OCI-LY1 (cell line): ENCODE measurements at regions not wholly inside any gene's neighbourhood (a gene's known extent, or its start where the extent isn't known, plus 50 kb on each side); places are given as distances from the start of the nearest gene placed in this dataset.

Experiments used
- H2AFZ ChIP-seq: fragments of 200-600 bp; sonication (generic), shearing (Covaris generic); 2 replicates; pipeline ENCODE4 v1.6.0; 2014; ENCODE audit warnings: antibody characterized with exemption, mild to moderate bottlenecking, low read length
- H3F3A ChIP-seq: fragments of 200-600 bp; sonication (generic), shearing (Covaris generic); 2 replicates; pipeline ENCODE4 v1.6.0; 2014; ENCODE audit warnings: mild to moderate bottlenecking, antibody characterized with exemption, low read length, moderate library complexity; ENCODE audit not compliant: insufficient read depth
- H3K27ac ChIP-seq: fragments of 200-600 bp; sonication (generic); 2 replicates; pipeline ENCODE4 v1.5.1; 2014; ENCODE audit warnings: low read length, mixed run types, mild to moderate bottlenecking, low read depth; ENCODE audit not compliant: poor library complexity, severe bottlenecking
- H3K27me3 ChIP-seq: fragments of 200-600 bp; sonication (generic); 2 replicates; pipeline ENCODE4 v1.6.0; 2014; ENCODE audit warnings: antibody characterized with exemption, mild to moderate bottlenecking, low read length, moderate library complexity; ENCODE audit not compliant: insufficient read depth
- H3K36me3 ChIP-seq: fragments of 200-600 bp; sonication (generic); 2 replicates; pipeline ENCODE4 v1.6.1; 2014; ENCODE audit warnings: mild to moderate bottlenecking, antibody characterized with exemption, low read length, moderate library complexity, mixed read lengths; ENCODE audit not compliant: insufficient read depth
- H3K4me1 ChIP-seq: fragments of 200-600 bp; sonication (generic); 2 replicates; pipeline ENCODE4 v1.5.1; 2014; ENCODE audit warnings: mild to moderate bottlenecking, low read length, moderate library complexity; ENCODE audit not compliant: insufficient read depth, severe bottlenecking
- H3K4me2 ChIP-seq: fragments of 200-600 bp; sonication (generic), shearing (Covaris generic); 2 replicates; pipeline ENCODE4 v1.6.1; 2014; ENCODE audit warnings: low read length
- H3K4me3 ChIP-seq: fragments of 200-600 bp; sonication (generic); 2 replicates; pipeline ENCODE4 v1.5.1; 2014; ENCODE audit warnings: low read length, low read depth, mild to moderate bottlenecking, mixed read lengths; ENCODE audit not compliant: poor library complexity, severe bottlenecking
- H3K79me2 ChIP-seq: fragments of 200-600 bp; shearing (Covaris generic); 2 replicates; pipeline ENCODE4 v1.6.1; 2016; ENCODE audit warnings: mixed run types, low read length, mixed read lengths; ENCODE audit not compliant: insufficient read depth
- H3K9ac ChIP-seq: fragments of 200-600 bp; sonication (generic), shearing (Covaris generic); 2 replicates; pipeline ENCODE4 v1.6.1; 2014; ENCODE audit warnings: mild to moderate bottlenecking, low read length, mixed read lengths
- H3K9me2 ChIP-seq: fragments of 200-600 bp; sonication (generic), shearing (Covaris generic); 2 replicates; pipeline ENCODE4 v1.6.1; 2014; ENCODE audit warnings: low read depth, mild to moderate bottlenecking, low read length, mixed read lengths
- H3K9me3 ChIP-seq: fragments of 200-600 bp; shearing (Covaris generic); 2 replicates; pipeline ENCODE4 v1.6.1; 2014; ENCODE audit warnings: low read length, mixed read lengths
- H4K20me1 ChIP-seq: fragments of 200-600 bp; sonication (generic), shearing (Covaris generic); 2 replicates; pipeline ENCODE4 v1.6.0; 2016; ENCODE audit warnings: mild to moderate bottlenecking, low read length; ENCODE audit not compliant: insufficient read depth
- CTCF ChIP-seq: fragments of 200-600 bp; sonication (generic), shearing (Covaris generic); IDR thresholded peaks from 2 replicates; pipeline ENCODE4 v1.5.1; 2017; ENCODE audit warnings: mild to moderate bottlenecking, antibody characterized with exemption, low read length, moderate library complexity, mixed read lengths
- EZH2 ChIP-seq: fragments of 200-600 bp; sonication (generic), shearing (Covaris generic); IDR thresholded peaks from 2 replicates; pipeline ENCODE4 v1.8.0; 2017; ENCODE audit warnings: borderline replicate concordance, mixed run types, mild to moderate bottlenecking, antibody characterized with exemption, low read length, moderate library complexity, mixed read lengths

DNA sequence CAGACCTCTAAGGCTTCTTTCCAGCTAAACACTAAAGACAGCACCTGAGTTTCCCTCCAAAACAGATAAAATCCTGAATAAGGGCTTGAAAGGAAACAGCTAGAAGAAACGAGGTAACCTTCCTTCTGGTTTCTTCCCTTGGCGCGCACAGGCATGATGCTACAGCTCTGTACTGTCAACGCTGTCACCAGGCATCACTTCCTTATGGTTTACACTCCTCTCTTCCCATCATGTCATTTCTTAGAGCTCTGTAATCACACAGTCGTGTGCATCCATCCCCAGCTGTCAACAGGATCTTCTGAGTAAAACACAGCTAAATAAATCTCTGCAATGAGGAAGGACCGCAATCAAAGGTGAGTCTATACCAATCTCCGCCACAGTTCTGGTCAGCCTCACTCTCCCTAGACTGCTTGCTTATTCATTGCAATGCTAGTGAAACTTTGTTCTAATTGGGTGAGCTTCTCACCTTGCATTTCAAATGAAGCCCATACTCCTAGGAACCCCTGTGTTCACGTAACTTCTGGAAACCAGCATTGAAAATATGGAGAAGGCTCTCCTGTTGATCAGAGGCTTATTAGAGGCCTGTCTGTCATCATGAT, 162.6 kb upstream of the DTNBP1 start:
- no peaks in the 10 kb centered on the region for H3K36me3 ChIP-seq
- no peaks in the 10 kb centered on the region for H3K9me2 ChIP-seq
- H3K4me1 ChIP-seq = no peaks in the 10 kb centered on the region
- TF ChIP-seq EZH2 = no peak
- TF ChIP-seq CTCF = no peak
- no peak overlapping the region for H3K4me3 ChIP-seq
- H3F3A ChIP-seq = no peaks in the 10 kb centered on the region
- H3K27ac ChIP-seq = no peak overlapping the region
- H3K4me2 ChIP-seq = no peak overlapping the region
- no peak overlapping the region for H2AFZ ChIP-seq
- H4K20me1 ChIP-seq = no peaks in the 10 kb centered on the region
- no peaks in the 10 kb centered on the region for H3K9me3 ChIP-seq
- H3K27me3 ChIP-seq = no peaks in the 10 kb centered on the region
- H3K79me2 ChIP-seq = no peaks in the 10 kb centered on the region
- no peak overlapping the region for H3K9ac ChIP-seq

- Histone ChIP-seq H3K9me3 (no peaks in the 10 kb centered on the region), H2AFZ (no peak overlapping the region), H3K79me2 (no peaks in the 10 kb centered on the region), H3K4me2 (no peak overlapping the region), H3K4me3 (no peak overlapping the region), H3K36me3 (no peaks in the 10 kb centered on the region), H3K4me1 (no peaks in the 10 kb centered on the region), H3K27me3 (no peaks in the 10 kb centered on the region), H3K9me2 (no peaks in the 10 kb centered on the region), H3F3A (no peaks in the 10 kb centered on the region), H4K20me1 (no peaks in the 10 kb centered on the region), H3K9ac (no peak overlapping the region), H3K27ac (no peak overlapping the region)
- TF ChIP-seq CTCF = no peak
- TF ChIP-seq EZH2 = no peak
These were observed 162.0 kb upstream of the DTNBP1 start for GRCh38 chr6:15824811-15825210.

DNA sequence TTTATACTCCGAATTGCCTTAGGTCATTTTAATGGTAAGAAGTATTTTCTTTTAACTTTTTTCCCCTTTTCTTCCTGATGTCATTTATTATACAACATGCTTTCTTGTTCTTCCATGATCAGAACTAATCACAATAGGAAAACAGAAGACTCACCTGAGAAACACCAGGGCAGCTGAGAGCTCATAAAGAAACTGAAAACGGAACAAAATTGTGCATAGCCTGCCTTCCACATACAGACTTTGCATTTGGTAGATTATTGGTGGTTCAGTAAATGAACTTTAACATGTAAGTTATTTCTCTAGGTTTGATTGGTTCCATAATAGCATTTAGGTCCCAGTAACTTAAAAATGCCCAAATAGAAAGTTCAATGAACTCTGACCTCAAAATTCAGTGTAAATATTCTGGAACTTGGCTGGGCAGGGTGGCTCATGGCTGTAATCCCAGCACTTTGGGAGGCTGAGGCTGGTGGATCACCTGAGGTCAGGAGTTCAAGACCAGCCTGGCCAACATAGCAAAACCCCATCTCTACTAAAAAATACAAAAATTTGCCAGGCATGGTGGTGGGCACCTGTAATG, 161.1 kb upstream of the DTNBP1 start:
- Histone ChIP-seq H3K4me1 (no peaks in the 10 kb centered on the region), H3F3A (no peaks in the 10 kb centered on the region), H3K36me3 (no peaks in the 10 kb centered on the region), H3K9me2 (no peaks in the 10 kb centered on the region), H3K9ac (no peak overlapping the region), H3K79me2 (no peaks in the 10 kb centered on the region), H4K20me1 (no peaks in the 10 kb centered on the region), H3K4me2 (no peak overlapping the region), H3K4me3 (no peak overlapping the region), H3K27ac (no peak overlapping the region), H3K27me3 (no peaks in the 10 kb centered on the region), H2AFZ (no peak overlapping the region), H3K9me3 (no peaks in the 10 kb centered on the region)
- TF ChIP-seq CTCF = no peak
- no peak for TF ChIP-seq EZH2
